Right atrium auricular region (tissue), 2 donors: ENCODE measurements at regions not wholly inside any gene's neighbourhood (a gene's known extent, or its start where the extent isn't known, plus 50 kb on each side); places are given as distances from the start of the nearest gene placed in this dataset.

Source experiments
- DNase-seq: peaks from one replicate; pipeline ENCODE4 v3.0.0-alpha.2; 2019; ENCODE audit warnings: low spot score
- H3K27ac ChIP-seq, 2 donors: fragments of 200-600 bp; sonication (generic); 1 replicate in 1 of 2; 2 replicates in 1 of 2; pipeline ENCODE4 v1.5.1; 2016 to 2019
- H3K27me3 ChIP-seq, 2 donors: fragments of 200-600 bp; sonication (generic); one replicate each; pipeline versions ENCODE4 v1.5.1 to v1.6.0; 2017 to 2019
- H3K36me3 ChIP-seq: fragments of 200-600 bp; sonication (generic); one replicate; pipeline ENCODE4 v1.5.1; 2016
- H3K4me1 ChIP-seq, 2 donors: fragments of 200-600 bp; sonication (generic); one replicate each; pipeline versions ENCODE4 v1.5.1 to v1.6.0; 2017 to 2019
- H3K4me3 ChIP-seq, 2 donors: fragments of 200-600 bp; sonication (generic); 1 replicate in 1 of 2; 2 replicates in 1 of 2; pipeline ENCODE4 v1.5.1; 2017 to 2019; ENCODE audit warnings: mild to moderate bottlenecking in 1 of 2, moderate library complexity in 1 of 2
- H3K9me3 ChIP-seq, 2 donors: fragments of 200-600 bp; sonication (generic); one replicate each; pipeline ENCODE4 v1.5.1; 2019
- CTCF ChIP-seq, 2 donors: fragments of 200-600 bp; sonication (generic); IDR thresholded peaks; one replicate each; pipeline ENCODE4 v1.5.1; 2019; ENCODE audit warnings: antibody characterized with exemption in 2 of 2

GRCh38 chr3:117910820-117911521, 1123.7 kb downstream of the IGSF11 start:
- no peaks in the 10 kb centered on the region for H3K4me1 ChIP-seq
- no peaks in the 10 kb centered on the region for H3K36me3 ChIP-seq
- H3K27ac ChIP-seq = no peak overlapping the region
- H3K9me3 ChIP-seq = no peaks in the 10 kb centered on the region
- H3K27me3 ChIP-seq = no peaks in the 10 kb centered on the region
- H3K4me3 ChIP-seq = no peak overlapping the region
- DNase-seq = no peak
- TF ChIP-seq CTCF (IDR thresholded peaks at IDR 0.05) = no peak

GRCh38 chr3:117912352-117912751, 1122.3 kb downstream of the IGSF11 start:
- DNase-seq = no peak
- TF ChIP-seq CTCF (IDR thresholded peaks at IDR 0.05) = no peak
- no peak overlapping the region for H3K27ac ChIP-seq
- H3K27me3 ChIP-seq = no peaks in the 10 kb centered on the region
- H3K36me3 ChIP-seq = no peaks in the 10 kb centered on the region
- no peaks in the 10 kb centered on the region for H3K9me3 ChIP-seq
- no peaks in the 10 kb centered on the region for H3K4me1 ChIP-seq
- no peak overlapping the region for H3K4me3 ChIP-seq

GRCh38 chr3:117914540-117915100, 1120.0 kb downstream of the IGSF11 start:
- H3K27ac ChIP-seq = no peak overlapping the region
- H3K9me3 ChIP-seq = no peaks in the 10 kb centered on the region
- H3K36me3 ChIP-seq = no peaks in the 10 kb centered on the region
- no peaks in the 10 kb centered on the region for H3K27me3 ChIP-seq
- no peaks in the 10 kb centered on the region for H3K4me1 ChIP-seq
- no peak for TF ChIP-seq CTCF (IDR thresholded peaks at IDR 0.05)
- no peak for DNase-seq
- no peak overlapping the region for H3K4me3 ChIP-seq

GRCh38 chr3:117916839-117917238, 1117.8 kb downstream of the IGSF11 start:
- H3K9me3 ChIP-seq = no peaks in the 10 kb centered on the region
- no peak for TF ChIP-seq CTCF (IDR thresholded peaks at IDR 0.05)
- H3K4me1 ChIP-seq = no peaks in the 10 kb centered on the region
- H3K36me3 ChIP-seq = no peaks in the 10 kb centered on the region
- no peak overlapping the region for H3K4me3 ChIP-seq
- H3K27ac ChIP-seq = no peak overlapping the region
- no peak for DNase-seq
- H3K27me3 ChIP-seq = no peaks in the 10 kb centered on the region

GRCh38 chr3:117919621-117920020, 1115.0 kb downstream of the IGSF11 start:
- no peaks in the 10 kb centered on the region for H3K9me3 ChIP-seq
- no peak for TF ChIP-seq CTCF (IDR thresholded peaks at IDR 0.05)
- H3K4me3 ChIP-seq = no peak overlapping the region
- H3K27ac ChIP-seq = no peak overlapping the region
- H3K4me1 ChIP-seq = no peaks in the 10 kb centered on the region
- DNase-seq = no peak
- H3K36me3 ChIP-seq = no peaks in the 10 kb centered on the region
- H3K27me3 ChIP-seq = no peaks in the 10 kb centered on the region
